Occipital lobe (tissue), 1 donor: ENCODE measurements at regions not wholly inside any gene's neighbourhood (a gene's known extent, or its start where the extent isn't known, plus 50 kb on each side); places are given as distances from the start of the nearest gene placed in this dataset.

Experiments used
- DNase-seq: peaks from one replicate; lab custom pipeline; 2025; lab: John Stamatoyannopoulos, UW

DNA sequence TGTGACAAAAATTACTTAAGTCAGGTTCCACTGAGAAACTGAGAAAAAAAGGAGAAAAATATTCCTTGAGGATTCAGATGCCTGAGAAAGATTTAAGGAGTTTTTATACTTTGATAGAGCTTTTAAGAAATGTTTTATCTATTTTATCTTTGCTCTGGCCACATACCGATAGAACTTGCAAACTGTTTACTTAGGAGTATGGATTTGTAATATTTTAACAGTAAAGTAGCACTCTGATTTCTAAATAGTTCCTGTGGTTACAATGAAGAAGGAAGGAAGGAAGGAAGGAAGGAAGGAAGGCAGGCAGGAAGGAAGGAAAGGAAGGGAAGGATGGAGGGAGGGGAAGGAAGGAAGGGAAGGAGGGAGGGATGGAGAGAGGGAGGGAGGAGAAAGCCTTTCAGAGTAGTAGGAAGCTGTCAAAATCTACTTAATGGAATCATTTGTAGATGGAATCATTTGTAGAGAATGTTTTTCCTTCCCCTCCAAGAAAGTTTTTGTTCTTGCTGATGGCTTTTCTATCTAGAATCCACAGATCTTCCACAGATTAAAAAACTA is 489.0 kb upstream of the ANKRD30A start:
- no peak for DNase-seq

GRCh38 chr10:36634916-36635315 is 490.5 kb upstream of the ANKRD30A start:
- DNase-seq, result no peak

GRCh38 chr10:36630267-36630666 is 495.1 kb upstream of the ANKRD30A start:
- no peak for DNase-seq

DNA sequence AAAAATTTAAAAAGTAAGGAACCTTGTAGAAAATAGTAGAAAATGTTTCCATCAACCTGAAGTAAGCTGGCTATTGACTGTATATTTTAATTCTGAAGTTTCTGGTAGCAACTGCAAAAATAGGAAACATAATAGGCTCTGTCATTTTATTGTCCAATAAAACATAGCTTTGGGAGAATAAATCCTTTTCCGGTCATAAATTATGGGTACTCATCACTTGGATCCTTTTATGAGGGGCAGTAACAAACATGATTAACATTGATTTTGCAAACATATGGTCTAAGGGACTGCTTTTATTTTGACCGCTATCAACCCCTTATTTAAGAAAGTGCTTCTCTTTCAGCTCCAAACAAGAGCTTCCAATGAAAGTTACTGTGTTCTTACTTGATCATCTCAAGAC is 495.9 kb upstream of the ANKRD30A start:
- DNase-seq, result no peak

- DNase-seq, result no peak
These were observed 500.8 kb upstream of the ANKRD30A start for GRCh38 chr10:36624551-36625100.

GRCh38 chr10:36621346-36621745 is 504.1 kb upstream of the ANKRD30A start:
- DNase-seq, result no peak

- DNase-seq, result no peak
These were observed 513.0 kb upstream of the ANKRD30A start for GRCh38 chr10:36612436-36612835.

GRCh38 chr10:36608866-36609265 is 516.5 kb upstream of the ANKRD30A start:
- no peak for DNase-seq

DNA sequence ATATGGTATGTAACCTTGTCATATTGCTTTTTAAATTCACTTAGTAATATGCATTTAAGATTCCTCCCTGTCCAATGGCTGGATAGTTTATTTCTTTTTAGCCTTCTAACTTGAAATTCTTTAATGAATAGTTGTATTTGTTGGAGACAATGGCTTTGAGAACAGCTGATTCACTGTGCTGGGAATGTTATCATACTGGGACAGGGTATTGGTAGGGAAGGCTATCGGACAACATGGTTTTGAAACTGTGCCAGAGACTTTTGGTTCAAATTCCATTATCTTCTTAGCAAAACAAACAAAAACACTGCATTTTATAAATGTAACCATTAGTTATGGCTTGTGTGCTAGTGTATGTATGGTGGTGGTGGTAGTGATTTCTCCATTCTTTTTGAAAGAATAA is 517.1 kb upstream of the ANKRD30A start:
- DNase-seq, result no peak

GRCh38 chr10:36606234-36606839 is 519.1 kb upstream of the ANKRD30A start:
- DNase-seq, result no peak

DNA sequence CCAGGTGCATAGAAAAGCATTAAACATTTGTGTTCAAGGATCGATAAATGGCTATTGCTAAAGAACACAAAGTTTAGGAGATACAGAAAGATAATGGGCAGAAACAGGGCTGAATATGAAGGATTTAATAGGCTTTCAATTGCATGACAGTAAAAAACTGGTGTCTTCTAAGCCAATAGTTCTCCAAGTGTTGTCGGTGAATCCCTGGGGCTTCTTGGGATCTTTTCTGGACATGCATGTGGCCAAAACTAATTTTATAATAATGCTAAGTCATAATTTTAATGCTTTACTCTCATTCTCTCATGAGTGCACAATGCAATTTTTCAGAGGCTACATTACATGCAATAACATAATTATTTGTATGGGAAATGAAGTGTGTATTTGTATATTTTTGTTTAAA is 521.1 kb upstream of the ANKRD30A start:
- DNase-seq, result no peak

GRCh38 chr10:36603688-36604087 is 521.7 kb upstream of the ANKRD30A start:
- DNase-seq, result no peak

DNA sequence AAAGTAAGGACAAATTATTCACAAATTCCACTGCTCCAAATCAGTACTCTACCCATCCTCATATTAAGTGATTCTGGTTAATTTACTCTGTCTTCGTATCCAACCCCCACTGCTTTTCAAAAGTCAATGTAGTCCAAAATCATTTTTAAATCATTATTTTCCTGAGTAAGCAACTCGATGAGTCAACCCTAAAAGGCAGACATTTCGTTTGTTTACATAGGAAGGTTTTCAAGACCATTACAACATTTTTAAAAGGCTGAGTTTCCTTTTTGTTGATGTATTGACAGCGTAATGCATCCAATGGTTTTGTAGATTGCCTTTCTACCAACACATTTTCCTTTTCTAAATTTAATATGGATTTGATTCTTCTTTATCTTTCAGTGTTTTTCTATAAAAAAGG is 523.0 kb upstream of the ANKRD30A start:
- no peak for DNase-seq

GRCh38 chr10:36597756-36598320 is 527.6 kb upstream of the ANKRD30A start:
- no peak for DNase-seq

- no peak for DNase-seq
These were observed 532.4 kb upstream of the ANKRD30A start for GRCh38 chr10:36592964-36593363.

- no peak for DNase-seq
These were observed 534.0 kb upstream of the ANKRD30A start for GRCh38 chr10:36591436-36591835.

GRCh38 chr10:36583690-36584089 is 541.7 kb upstream of the ANKRD30A start:
- DNase-seq, result no peak

DNA sequence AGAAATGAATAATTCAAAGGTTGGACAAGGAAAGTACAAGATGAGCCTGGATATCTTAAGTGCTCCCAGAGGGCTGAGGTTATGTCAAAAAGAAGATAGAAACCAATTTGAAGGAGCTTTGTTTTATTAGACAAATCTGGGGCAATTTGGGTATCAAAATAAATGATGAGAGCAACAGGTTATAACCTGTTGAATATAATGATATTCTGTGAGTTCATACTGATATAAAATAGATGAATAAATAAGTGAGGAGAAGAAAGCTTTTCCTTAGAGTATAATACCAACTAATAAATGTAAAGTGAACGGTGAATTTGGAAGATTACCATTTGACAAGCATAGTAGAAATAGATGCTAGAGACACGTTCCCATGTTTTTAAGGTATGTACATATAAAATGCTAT is 544.2 kb upstream of the ANKRD30A start:
- DNase-seq, result no peak

GRCh38 chr10:36578306-36578705 is 547.1 kb upstream of the ANKRD30A start:
- DNase-seq, result no peak

DNA sequence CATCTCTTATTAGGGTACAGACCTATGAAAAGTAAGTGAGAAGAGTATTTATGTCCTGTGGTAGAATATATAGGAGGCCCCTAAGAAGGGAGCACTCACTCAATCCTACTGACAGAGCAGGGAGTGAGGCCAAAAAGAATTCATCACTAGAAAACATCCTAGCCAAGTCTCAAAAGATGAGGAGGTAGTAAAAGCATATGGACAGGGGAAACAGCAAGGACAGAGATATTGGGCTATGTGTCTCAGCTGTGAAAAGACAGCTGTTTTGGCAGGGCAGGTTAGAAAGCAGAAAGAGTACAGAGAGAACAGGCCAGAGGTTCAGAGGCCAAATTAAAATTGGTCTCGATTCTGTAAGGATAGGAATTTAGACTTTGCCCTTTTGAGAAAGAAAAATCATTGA is 548.3 kb upstream of the ANKRD30A start:
- DNase-seq, result no peak

DNA sequence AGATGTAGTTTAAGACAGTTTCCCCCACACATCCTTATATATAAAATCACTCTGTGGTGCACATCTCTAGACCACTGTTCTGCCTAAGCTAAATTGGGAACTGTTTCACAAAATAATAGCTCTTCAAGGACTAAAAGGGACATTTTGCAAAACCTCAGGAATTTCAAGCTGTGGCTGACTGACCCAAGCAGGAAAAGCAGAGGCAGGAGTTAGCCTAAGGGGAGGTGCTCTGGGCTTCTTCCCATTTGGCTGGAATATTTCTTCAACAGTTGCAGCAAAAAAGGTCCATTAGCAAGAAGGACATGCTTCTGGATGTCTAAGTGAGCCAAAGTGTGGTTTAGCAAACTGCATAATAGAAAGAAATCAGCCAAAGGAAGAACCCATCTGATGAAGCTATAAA is 551.2 kb upstream of the ANKRD30A start:
- no peak for DNase-seq

DNA sequence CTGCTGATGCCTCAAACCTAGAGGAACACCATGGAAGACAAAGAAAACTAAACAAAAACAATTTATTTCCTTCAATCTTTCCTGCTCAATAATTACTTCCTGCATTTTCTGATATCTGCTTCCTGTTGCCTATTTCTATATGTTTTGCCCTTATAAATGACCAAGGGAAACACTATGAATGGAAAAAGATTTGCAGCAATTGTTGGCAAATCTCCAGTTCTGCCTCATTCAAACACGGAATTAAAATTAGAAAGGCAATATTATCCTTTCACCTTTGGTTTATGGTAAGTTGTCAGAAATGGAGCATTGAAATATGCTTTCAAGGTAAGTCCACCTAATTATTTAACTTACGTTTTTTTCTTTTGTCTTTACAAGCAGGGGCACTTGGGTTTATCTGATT is 552.2 kb upstream of the ANKRD30A start:
- no peak for DNase-seq

GRCh38 chr10:36564433-36564832 is 561.0 kb upstream of the ANKRD30A start:
- DNase-seq, result no peak
